ENCODE measurements at regions not wholly inside any gene's neighbourhood (a gene's known extent, or its start where the extent isn't known, plus 50 kb on each side); places are given as distances from the start of the nearest gene placed in this dataset.

DNA sequence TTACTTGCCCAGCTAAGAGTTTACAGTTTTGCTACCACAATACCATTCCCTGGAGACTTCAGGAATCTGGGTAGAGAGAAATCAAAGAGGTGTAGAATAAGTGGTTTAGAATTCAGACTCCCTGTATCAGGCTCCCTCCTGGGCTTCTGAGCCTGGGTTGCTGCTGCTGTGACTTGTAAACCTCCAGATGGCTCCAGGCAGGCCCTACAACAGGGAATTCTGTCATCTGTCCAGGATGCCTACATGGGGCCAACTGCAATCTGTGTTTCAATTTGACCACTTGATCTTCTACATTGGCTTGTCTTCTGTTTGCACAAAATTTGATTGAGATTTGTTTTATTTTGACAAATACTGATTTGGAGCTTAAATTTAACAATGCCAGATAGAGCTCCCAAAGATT is 183.9 kb downstream of the RAD51AP2 start:
- no peak for TF ChIP-seq POLR2AphosphoS5 (IDR thresholded peaks at IDR 0.05; ENCODE audit: low read depth, low read length)
- TF ChIP-seq EP300 (IDR thresholded peaks at IDR 0.05; ENCODE audit: borderline replicate concordance in 1 of 2, low read depth in 1 of 2, low read length in 1 of 2) = no peak
